IMR-90 (cell line): ENCODE measurements at regions not wholly inside any gene's neighbourhood (a gene's known extent, or its start where the extent isn't known, plus 50 kb on each side); places are given as distances from the start of the nearest gene placed in this dataset.

Experiments used
- ATAC-seq: fragments of 200-7000 bp; cut with Tn5 transposase; 2 replicates; pipeline ENCODE4 v1.9.1; 2020; ENCODE audit warnings: low read depth, mild to moderate bottlenecking, moderate library complexity
- BruUV-seq: library from RNA; stranded (reverse); fragments of 400-500 nt; replicated peaks from 2 replicates; lab custom pipeline; 2021; lab: Mats Ljungman, UMichigan
- CTCF ChIA-PET: fragments of 300-600 bp; formaldehyde crosslinking; extraction: SDS; loops from one replicate; lab custom pipeline; 2021; ENCODE audit warnings: antibody characterized with exemption; lab: Yijun Ruan, JAX
- POLR2A ChIA-PET: fragments of 300-600 bp; sonication (Branson Sonifier 250); formaldehyde crosslinking; loops from one replicate; lab custom pipeline; 2022; ENCODE audit warnings: antibody characterized with exemption; ENCODE audit not compliant: unreplicated experiment; lab: Charles Lee
- DNase-seq: peaks from one replicate; pipeline ENCODE4 v3.0.0; 2013
- H2AFZ ChIP-seq: replicated peaks from 2 replicates; pipeline ENCODE3; 2013; ENCODE audit warnings: low read length, mild to moderate bottlenecking; ENCODE audit not compliant: poor library complexity
- H2AK5ac ChIP-seq: 2 replicates; pipeline ENCODE4 v1.6.1; 2013; ENCODE audit warnings: low read depth, low read length, inconsistent platforms
- H2AK9ac ChIP-seq: replicated peaks from 2 replicates; pipeline ENCODE3; 2013; ENCODE audit warnings: mild to moderate bottlenecking, low read depth, low read length, moderate library complexity; ENCODE audit not compliant: poor library complexity
- H2BK120ac ChIP-seq: 2 replicates; pipeline ENCODE4 v1.6.1; 2013; ENCODE audit warnings: low read depth, low read length, inconsistent platforms
- H2BK15ac ChIP-seq: 3 replicates; pipeline ENCODE4 v1.6.1; 2013; ENCODE audit warnings: low read depth, low read length, inconsistent platforms
- H2BK20ac ChIP-seq: 2 replicates; pipeline ENCODE4 v1.6.1; 2013; ENCODE audit warnings: low read depth, mild to moderate bottlenecking, inconsistent platforms, low read length, moderate library complexity
- H2BK5ac ChIP-seq: 2 replicates; pipeline ENCODE4 v1.6.1; 2013; ENCODE audit warnings: mild to moderate bottlenecking, low read depth, low read length, inconsistent platforms; ENCODE audit not compliant: poor library complexity, severe bottlenecking
- H3K14ac ChIP-seq: replicated peaks from 2 replicates; pipeline ENCODE4 v1.6.1; 2013; ENCODE audit warnings: low read depth, low read length, inconsistent platforms
- H3K18ac ChIP-seq: 2 replicates; pipeline ENCODE4 v1.6.1; 2013; ENCODE audit warnings: low read depth, low read length, control low read depth
- H3K23ac ChIP-seq: 2 replicates; pipeline ENCODE4 v1.6.1; 2013; ENCODE audit warnings: low read depth, low read length, inconsistent platforms
- H3K27ac ChIP-seq: 2 replicates; pipeline ENCODE4 v1.5.1; 2013; ENCODE audit warnings: mild to moderate bottlenecking, control low read depth, low read length; ENCODE audit not compliant: insufficient read depth
- H3K27me3 ChIP-seq: 2 replicates; pipeline ENCODE4 v1.6.1; 2013; ENCODE audit warnings: low read length; ENCODE audit not compliant: control insufficient read depth, insufficient read depth
- H3K36me3 ChIP-seq: 2 replicates; pipeline ENCODE4 v1.6.1; 2013; ENCODE audit warnings: low read length, mixed read lengths; ENCODE audit not compliant: control insufficient read depth, insufficient read depth
- H3K4ac ChIP-seq: 2 replicates; pipeline ENCODE4 v1.6.1; 2013; ENCODE audit warnings: low read depth, low read length, inconsistent platforms
- H3K4me1 ChIP-seq: 2 replicates; pipeline ENCODE4 v1.6.1; 2013; ENCODE audit warnings: low read length, mixed read lengths; ENCODE audit not compliant: control insufficient read depth, insufficient read depth
- H3K4me2 ChIP-seq: 2 replicates; pipeline ENCODE4 v1.6.1; 2013; ENCODE audit warnings: low read depth, mild to moderate bottlenecking, control low read depth, low read length, moderate library complexity
- H3K4me3 ChIP-seq: 2 replicates; pipeline ENCODE4 v1.5.1; 2013; ENCODE audit warnings: low read depth, mild to moderate bottlenecking, control low read depth, low read length, moderate library complexity; ENCODE audit not compliant: insufficient read depth
- H3K56ac ChIP-seq: 2 replicates; pipeline ENCODE4 v1.6.1; 2013; ENCODE audit warnings: low read length, inconsistent platforms; ENCODE audit not compliant: insufficient read depth; ENCODE audit errors: extremely low read depth
- H3K79me1 ChIP-seq, 2 experiments: 2 replicates each; pipeline ENCODE4 v1.6.1; 2013; ENCODE audit warnings: low read length in 2 of 2, inconsistent platforms in 1 of 2, low read depth in 1 of 2
- H3K9ac ChIP-seq: 2 replicates; pipeline ENCODE4 v1.6.1; 2013; ENCODE audit warnings: low read depth, low read length, control low read depth
- H3K9me1 ChIP-seq: 2 replicates; pipeline ENCODE4 v1.6.1; 2013; ENCODE audit warnings: low read length, inconsistent platforms; ENCODE audit not compliant: insufficient read depth
- H3K9me3 ChIP-seq: 2 replicates; pipeline ENCODE4 v1.6.1; 2013; ENCODE audit warnings: low read length; ENCODE audit not compliant: control insufficient read depth, insufficient read depth
- H4K20me1 ChIP-seq: 2 replicates; pipeline ENCODE4 v1.6.1; 2013; ENCODE audit warnings: low read length, inconsistent platforms; ENCODE audit not compliant: insufficient read depth
- H4K5ac ChIP-seq: 2 replicates; pipeline ENCODE4 v1.6.1; 2013; ENCODE audit warnings: mild to moderate bottlenecking, low read depth, low read length, control low read depth
- H4K8ac ChIP-seq, 2 experiments: 2 replicates each; pipeline ENCODE4 v1.6.1; 2013; ENCODE audit warnings: low read depth in 2 of 2, low read length in 2 of 2, control low read depth in 1 of 2, inconsistent platforms in 1 of 2
- H4K91ac ChIP-seq: 2 replicates; pipeline ENCODE4 v1.6.1; 2013; ENCODE audit warnings: low read depth, low read length, inconsistent platforms; ENCODE audit not compliant: insufficient read depth
- CHD1 ChIP-seq: IDR thresholded peaks from 2 replicates; pipeline ENCODE4 v1.6.1; 2012; ENCODE audit warnings: low read depth, low read length, improper control_type of control experiment
- NFE2L2 ChIP-seq: fragments of 150-350 bp; IDR thresholded peaks from 2 replicates; pipeline ENCODE4 v1.6.1; 2016; ENCODE audit warnings: low read depth, mild to moderate bottlenecking, low read length
- RCOR1 ChIP-seq: IDR thresholded peaks from 2 replicates; pipeline ENCODE4 v1.6.1; 2012; ENCODE audit warnings: mild to moderate bottlenecking, low read length, improper control_type of control experiment; ENCODE audit not compliant: insufficient replicate concordance
- WGBS, 2 experiments: methylation state at CpG; one replicate each; pipeline versions ENCODE4 v1.1.5 to v1.1.7; 2013; ENCODE audit warnings: missing lambda C conversion rate in 2 of 2; ENCODE audit not compliant: insufficient read length in 1 of 2; ENCODE audit errors: extremely low coverage in 2 of 2; 5-methylcytosine and 5-hydroxymethylcytosine counted together
- dilution Hi-C: fragments of 300-500 bp; cut with HindIII; formaldehyde crosslinking; loops from one replicate; pipeline ENCODE4 v1.14.3; 2018; ENCODE audit warnings: low sequenced_read_pairs; ENCODE audit not compliant: unreplicated experiment
- in situ Hi-C: fragments of 300-500 bp; cut with MboI; formaldehyde crosslinking; loops from 3 replicates; pipeline ENCODE4 v1.14.3; 2019; ENCODE audit warnings: low sequenced_read_pairs, inconsistent platforms, mixed read lengths
- intact Hi-C: fragments of 100-400 bp; cut with micrococcal nuclease; formaldehyde crosslinking; loops from 2 replicates; pipeline ENCODE4 v1.10.0; 2022

GRCh38 chrX:139446832-139447231, 83.7 kb upstream of the F9 start:
- TF ChIP-seq NFE2L2 (no peak), RCOR1 (no peak), CHD1 (no peak)
- BruUV-seq: no TSS peak
- H2AFZ ChIP-seq: no peak overlapping the region
- H2BK5ac ChIP-seq: no peak overlapping the region
- ChIA-PET CTCF (no interaction called here), POLR2A (no interaction called here)
- H3K9me3 ChIP-seq: peaks cover 2% of the 10 kb centered on the region; the same call in 1 of the 2 replicates
- H3K9ac ChIP-seq: no peak overlapping the region
- ATAC-seq (no peak), DNase-seq (no peak)
- no peak overlapping the region for H3K4ac ChIP-seq
- H3K79me1 ChIP-seq: no peaks in the 10 kb centered on the region
- no peak overlapping the region for H3K18ac ChIP-seq
- intact Hi-C loops (no loop called here), in situ Hi-C loops (no loop called here), dilution Hi-C loops (no loop called here)
- H2BK120ac ChIP-seq: no peak overlapping the region
- no peaks in the 10 kb centered on the region for H3K36me3 ChIP-seq
- H3K27me3 ChIP-seq: no peaks in the 10 kb centered on the region
- no peak overlapping the region for H3K14ac ChIP-seq
- H3K27ac ChIP-seq: no peak overlapping the region
- H3K4me2 ChIP-seq: no peak overlapping the region
- 88% methylated on average over 37 of the region's 40 CpGs; no CpG with 5 or more reads in 1 of the 2 experiments for WGBS, 2 experiments
- H2BK20ac ChIP-seq: no peak overlapping the region
- H4K8ac ChIP-seq: no peak overlapping the region
- no peak overlapping the region for H2BK15ac ChIP-seq
- H4K20me1 ChIP-seq: no peaks in the 10 kb centered on the region
- H4K91ac ChIP-seq: no peak overlapping the region
- no peak overlapping the region for H3K4me3 ChIP-seq
- no peak overlapping the region for H2AK9ac ChIP-seq
- H3K23ac ChIP-seq: no peak overlapping the region
- no peak overlapping the region for H3K56ac ChIP-seq
- no peak overlapping the region for H2AK5ac ChIP-seq
- no peak overlapping the region for H4K5ac ChIP-seq
- H3K9me1 ChIP-seq: no peaks in the 10 kb centered on the region
- H3K4me1 ChIP-seq: no peaks in the 10 kb centered on the region
